GM23248 (cell line): ENCODE measurements at regions not wholly inside any gene's neighbourhood (a gene's known extent, or its start where the extent isn't known, plus 50 kb on each side); places are given as distances from the start of the nearest gene placed in this dataset.

Source experiments
- EZH2 ChIP-seq: fragments of 200-600 bp; sonication (generic); IDR thresholded peaks from 2 replicates; pipeline ENCODE4 v1.6.1; 2018; ENCODE audit warnings: antibody characterized with exemption, mild to moderate bottlenecking; ENCODE audit not compliant: insufficient read depth, poor library complexity, severe bottlenecking
- EZH2phosphoT487 ChIP-seq: fragments of 200-600 bp; sonication (generic); IDR thresholded peaks from 2 replicates; pipeline ENCODE4 v1.6.1; 2018; ENCODE audit warnings: antibody characterized with exemption, moderate library complexity, mild to moderate bottlenecking, low read depth; ENCODE audit not compliant: insufficient read depth

DNA sequence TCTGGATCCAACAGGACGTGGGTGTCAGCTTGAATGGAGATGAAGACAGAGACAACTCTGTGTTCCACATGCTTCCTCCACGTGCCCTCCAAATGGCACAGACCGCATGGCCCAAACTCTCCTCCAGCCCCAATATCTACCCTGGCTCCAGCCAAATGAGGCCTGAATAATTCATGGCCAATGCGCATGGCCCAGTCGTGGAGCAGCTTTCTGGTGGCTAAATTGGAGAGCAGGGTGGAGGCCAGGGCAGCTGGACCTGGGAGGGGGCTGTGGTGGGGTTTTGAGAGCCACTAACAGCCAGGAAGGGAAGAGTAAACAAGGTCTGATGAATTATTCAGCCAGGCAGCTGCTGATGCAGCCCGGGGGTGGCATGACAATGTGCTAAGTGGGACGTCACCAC, 96.7 kb upstream of the TMEM132E start:
- TF ChIP-seq EZH2 (no peak), EZH2phosphoT487 (no peak)
